HepG2 (cell line): ENCODE measurements at regions not wholly inside any gene's neighbourhood (a gene's known extent, or its start where the extent isn't known, plus 50 kb on each side); places are given as distances from the start of the nearest gene placed in this dataset.

Source experiments
- ATF7 ChIP-seq, 2 experiments: fragments of 450-650 bp in 1 of 2; sonication (generic) in 1 of 2; formaldehyde crosslinking in 1 of 2; IDR thresholded peaks; 2 replicates each; pipeline versions ENCODE4 v1.4.0 to v1.6.1; 2016 to 2020; ENCODE audit warnings: antibody characterized with exemption in 1 of 2, mild to moderate bottlenecking in 1 of 2, missing genetic modification reagents in 1 of 2
- BCL3 ChIP-seq: sonication (generic); formaldehyde crosslinking; IDR thresholded peaks from 2 replicates; pipeline ENCODE4 v1.5.1; 2020; ENCODE audit warnings: mild to moderate bottlenecking, missing genetic modification reagents, moderate library complexity
- BRCA1 ChIP-seq: sonication (generic); formaldehyde crosslinking; IDR thresholded peaks from 2 replicates; pipeline ENCODE4 v1.4.0; 2020; ENCODE audit warnings: missing genetic modification reagents
- CHCHD3 ChIP-seq: sonication (generic); formaldehyde crosslinking; IDR thresholded peaks from 2 replicates; pipeline ENCODE4 v1.8.0; 2022; ENCODE audit warnings: mild to moderate bottlenecking, missing genetic modification reagents, moderate library complexity
- KLF11 ChIP-seq: IDR thresholded peaks from 2 replicates; pipeline ENCODE4 v1.6.1; 2016; ENCODE audit warnings: missing compliant biosample characterization
- MED1 ChIP-seq: sonication (generic); formaldehyde crosslinking; IDR thresholded peaks from 2 replicates; pipeline ENCODE4 v1.4.0; 2020; ENCODE audit warnings: missing genetic modification reagents
- MEF2D ChIP-seq: sonication (generic); formaldehyde crosslinking; IDR thresholded peaks from 2 replicates; pipeline ENCODE4 v1.5.1; 2020; ENCODE audit warnings: mild to moderate bottlenecking, missing genetic modification reagents
- PHF20 ChIP-seq: sonication (generic); formaldehyde crosslinking; IDR thresholded peaks from 2 replicates; pipeline ENCODE4 v1.5.0; 2020; ENCODE audit warnings: mild to moderate bottlenecking, missing genetic modification reagents
- SOX13 ChIP-seq, 3 experiments: fragments of 450-650 bp in 1 of 3; sonication (generic) in 1 of 3; formaldehyde crosslinking in 1 of 3; IDR thresholded peaks in 2 of 3; conservative IDR thresholded peaks in 1 of 3; 2 replicates each; pipeline versions ENCODE4 v1.5.0 to v1.6.1; 2016 to 2020; ENCODE audit warnings: antibody characterized with exemption in 1 of 3, mild to moderate bottlenecking in 1 of 3, missing compliant biosample characterization in 1 of 3, missing genetic modification reagents in 1 of 3, moderate library complexity in 1 of 3
- U2AF1 ChIP-seq: fragments of 200-400 bp; formaldehyde crosslinking; optimal IDR thresholded peaks from 2 replicates; pipeline ENCODE3; 2017; ENCODE audit warnings: mild to moderate bottlenecking, low read depth, low read length
- ZFX ChIP-seq: sonication (generic); formaldehyde crosslinking; IDR thresholded peaks from 2 replicates; pipeline ENCODE4 v1.4.0; 2020; ENCODE audit warnings: mild to moderate bottlenecking, low read depth, missing genetic modification reagents, moderate library complexity
- ZGPAT ChIP-seq: IDR thresholded peaks from 2 replicates; pipeline ENCODE4 v1.6.1; 2016; ENCODE audit warnings: mild to moderate bottlenecking
- ZKSCAN8 ChIP-seq: IDR thresholded peaks from 2 replicates; pipeline ENCODE4 v1.6.1; 2016; ENCODE audit warnings: borderline replicate concordance, missing genetic modification reagents, missing compliant biosample characterization
- ZNF407 ChIP-seq: sonication (generic); formaldehyde crosslinking; IDR thresholded peaks from one replicate; pipeline ENCODE4 v1.5.1; 2020; ENCODE audit warnings: mild to moderate bottlenecking, missing genetic modification reagents; ENCODE audit errors: not compliant biosample characterization
- ZNF790 ChIP-seq: sonication (generic); formaldehyde crosslinking; IDR thresholded peaks from 2 replicates; pipeline ENCODE4 v1.8.0; 2022; ENCODE audit warnings: missing genetic modification reagents, mild to moderate bottlenecking, borderline replicate concordance

- TF ChIP-seq ZGPAT (peak; percentile 67; the same call in 1 of the 2 replicates), ZNF407 (CRISPR knock-in tag) (no peak), ZNF790 (CRISPR knock-in tag) (no peak), PHF20 (no peak), MEF2D (CRISPR knock-in tag) (no peak), BRCA1 (no peak), KLF11 (CRISPR knock-in tag) (no peak), ZFX (CRISPR knock-in tag) (no peak), MED1 (CRISPR knock-in tag) (0 out of 2 replicates have a peak, but pooled peaks have one; percentile 20), CHCHD3 (no peak), ATF7 (IDR thresholded peaks at IDR 0.05) (no peak), ATF7 (CRISPR knock-in tag; IDR thresholded peaks at IDR 0.05) (no peak), U2AF1 (no peak), ZKSCAN8 (CRISPR knock-in tag) (no peak), BCL3 (CRISPR knock-in tag) (no peak), SOX13 (IDR thresholded peaks at IDR 0.05) (no peak), SOX13 (CRISPR knock-in tag; conservative IDR thresholded peaks at IDR 0.05 in 1 of 2, IDR thresholded peaks at IDR 0.05 in 1 of 2) (peak in 1 of 2 experiments; percentile 59; a peak in 1 of 4 replicates)
These were observed 183.6 kb upstream of the SLC38A2 start (continued) for GRCh38 chr12:46556105-46556559.
